ENCODE measurements at regions not wholly inside any gene's neighbourhood (a gene's known extent, or its start where the extent isn't known, plus 50 kb on each side); places are given as distances from the start of the nearest gene placed in this dataset.

DNA sequence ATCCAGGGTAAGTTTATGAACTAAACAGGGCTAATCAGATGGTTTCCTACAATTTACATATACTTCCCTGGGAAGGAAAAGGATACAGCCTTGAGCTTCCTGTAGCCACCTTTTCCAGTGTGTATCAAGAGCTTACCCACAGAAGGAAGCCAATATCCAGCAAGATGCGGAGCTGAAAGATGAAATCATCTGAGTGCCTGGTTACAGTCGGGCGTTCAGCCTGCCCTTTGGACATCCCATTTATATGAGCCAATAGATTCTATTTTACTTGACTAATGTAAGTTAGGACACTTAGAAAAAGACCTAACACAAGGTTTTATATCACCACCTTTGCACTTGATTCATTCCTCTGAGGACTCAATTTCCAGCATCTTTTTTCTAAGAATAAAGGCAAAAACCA is 108.2 kb downstream of the UCHL5 start:
- no peak for ATAC-seq

DNA sequence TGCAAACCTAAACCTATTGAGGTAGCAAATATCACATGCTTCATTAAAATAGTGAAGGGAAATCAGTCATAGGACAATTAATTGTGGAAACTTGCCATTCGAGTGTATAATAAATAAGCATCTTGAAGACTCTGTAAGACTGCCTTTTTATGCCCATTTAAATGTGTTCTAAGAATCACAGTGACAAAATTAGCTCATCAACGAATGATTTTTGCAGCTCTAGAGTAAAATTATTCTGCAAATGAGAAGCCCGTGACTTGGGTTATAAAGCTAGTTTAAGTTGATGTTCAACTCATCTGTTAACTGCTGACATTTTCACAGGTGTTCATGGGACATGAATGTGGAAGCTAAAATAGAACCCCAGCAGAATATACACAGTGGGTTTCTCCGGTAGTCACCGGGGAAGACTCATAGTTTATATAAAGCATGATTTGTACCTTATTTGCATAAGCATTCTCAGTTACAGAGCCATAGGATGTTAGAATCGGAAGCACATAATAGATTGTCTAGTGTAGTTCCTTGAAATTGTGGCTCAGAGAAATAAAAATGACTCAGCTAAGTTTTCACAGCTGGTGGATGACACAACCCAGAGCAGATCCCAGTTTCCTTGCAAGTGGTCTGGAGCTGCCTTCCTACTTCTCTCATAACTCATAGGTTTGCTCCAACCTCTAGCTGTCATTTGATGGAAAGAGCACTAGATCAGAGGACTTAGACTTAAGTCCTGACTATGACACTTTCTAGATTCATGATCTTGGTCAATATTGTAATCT is 107.3 kb downstream of the UCHL5 start:
- peak; percentile 30 to 46 for ATAC-seq

DNA sequence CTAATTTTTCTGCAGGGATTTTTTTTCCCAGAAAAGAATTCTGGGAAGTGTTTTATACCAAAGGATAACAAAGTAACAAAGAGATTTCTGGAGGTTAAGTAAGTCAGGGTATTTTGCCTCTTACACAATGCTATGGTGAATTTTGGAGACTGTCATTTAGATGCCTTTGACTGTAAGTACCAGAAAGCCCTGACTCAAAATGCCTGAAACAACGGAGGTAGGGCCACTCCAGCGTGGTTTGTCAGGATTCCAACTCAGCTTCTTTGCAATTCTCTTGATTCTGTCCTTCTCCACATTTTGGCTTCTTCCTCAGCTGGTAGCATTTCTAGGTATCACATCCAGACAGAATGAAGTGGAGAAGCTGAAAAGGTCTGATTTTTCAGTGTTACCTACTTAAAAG is 106.5 kb downstream of the UCHL5 start:
- ATAC-seq = no peak

DNA sequence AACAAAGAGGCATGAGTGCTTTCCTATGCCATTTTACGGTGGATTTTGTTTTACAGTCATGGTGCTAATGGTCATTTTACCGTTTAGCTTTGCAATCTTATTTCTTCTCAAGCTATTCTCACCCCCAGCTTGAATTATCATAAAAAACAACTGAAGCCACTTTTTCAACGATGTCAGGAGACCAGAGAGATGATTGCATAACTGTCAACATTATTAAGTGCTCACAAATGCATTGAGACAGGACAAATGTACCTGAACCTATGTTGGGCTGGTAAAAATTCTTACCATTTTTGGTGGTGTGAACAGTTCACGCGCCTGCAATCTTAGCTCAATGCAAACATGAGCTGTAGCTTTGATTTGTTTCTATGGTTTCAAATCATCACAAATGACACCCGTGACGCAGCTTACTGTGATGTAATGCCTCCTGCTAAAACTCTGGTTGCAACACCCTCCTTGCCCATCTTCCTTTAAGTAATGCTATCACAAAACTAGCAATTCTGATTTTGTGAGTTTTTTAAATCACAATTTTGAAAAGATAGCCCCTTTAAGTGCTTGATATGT is 104.4 kb downstream of the UCHL5 start:
- no peak for ATAC-seq

DNA sequence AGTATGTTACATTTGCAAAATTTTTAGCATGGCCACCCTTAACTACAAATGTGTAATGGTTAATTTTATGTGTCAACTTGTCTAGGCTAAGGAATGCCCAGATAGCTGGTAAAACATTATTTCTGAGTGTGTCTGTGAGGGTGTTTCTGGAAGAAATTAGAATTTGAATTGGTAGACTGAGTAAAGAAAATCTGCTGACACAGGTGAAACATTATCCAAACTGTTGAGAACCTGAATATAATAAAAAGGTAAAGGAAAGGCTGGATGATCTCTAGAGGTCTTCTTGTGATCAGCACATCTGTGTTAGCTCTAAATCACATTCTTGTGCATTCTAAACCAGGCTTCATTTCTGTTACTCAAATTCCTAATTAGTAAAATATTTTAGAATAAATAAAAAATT is 100.8 kb downstream of the UCHL5 start:
- no peak for ATAC-seq

DNA sequence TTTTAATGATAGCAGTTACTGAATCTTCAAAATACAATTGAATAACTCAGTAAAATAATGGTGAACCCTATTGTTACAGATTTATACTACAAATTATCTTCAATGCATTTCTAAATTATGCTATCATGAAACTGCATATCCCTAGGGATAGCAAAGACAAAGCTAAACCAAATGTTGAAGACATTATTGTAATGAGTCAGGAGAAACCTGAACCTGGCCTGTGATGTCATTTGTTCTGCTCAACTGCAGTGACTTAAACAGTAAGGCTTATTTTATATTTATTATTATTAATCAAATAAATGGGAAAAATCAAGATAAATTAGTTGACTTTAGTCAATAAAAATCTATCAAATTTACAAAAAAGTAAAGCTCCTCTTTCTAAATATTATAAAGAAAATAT is 100.3 kb downstream of the UCHL5 start:
- no peak for ATAC-seq

DNA sequence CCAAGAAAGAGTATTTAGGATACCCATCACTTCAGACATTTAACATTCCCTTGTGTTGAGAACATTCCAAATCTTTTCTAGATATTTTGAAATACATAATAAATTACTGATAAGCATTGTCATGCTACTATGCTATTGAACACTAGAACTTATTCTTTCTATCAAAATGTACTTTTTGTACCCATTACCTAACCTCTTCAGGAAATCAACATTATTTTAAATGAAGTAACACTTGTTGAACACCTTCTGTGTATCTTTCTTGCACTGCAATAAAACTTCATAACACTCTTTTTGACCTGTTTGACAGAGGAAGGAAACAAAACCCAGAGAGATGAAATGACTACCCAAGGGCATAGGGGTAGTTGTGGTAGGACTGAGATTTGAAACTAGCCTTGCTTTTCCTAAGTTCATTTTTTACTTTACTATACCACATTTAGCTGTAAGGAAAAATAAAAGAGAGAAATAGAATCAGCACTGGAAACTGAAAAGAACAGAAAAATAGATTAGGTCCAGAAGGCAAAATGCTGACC is 99.4 kb downstream of the UCHL5 start:
- ATAC-seq = no peak
